ENCODE measurements at regions not wholly inside any gene's neighbourhood (a gene's known extent, or its start where the extent isn't known, plus 50 kb on each side); places are given as distances from the start of the nearest gene placed in this dataset.
"Not testable (repeated sequence)": the region's sequence is repeated elsewhere in the genome, so short reads cannot be mapped to it uniquely, and the experiment has no call there.

DNA sequence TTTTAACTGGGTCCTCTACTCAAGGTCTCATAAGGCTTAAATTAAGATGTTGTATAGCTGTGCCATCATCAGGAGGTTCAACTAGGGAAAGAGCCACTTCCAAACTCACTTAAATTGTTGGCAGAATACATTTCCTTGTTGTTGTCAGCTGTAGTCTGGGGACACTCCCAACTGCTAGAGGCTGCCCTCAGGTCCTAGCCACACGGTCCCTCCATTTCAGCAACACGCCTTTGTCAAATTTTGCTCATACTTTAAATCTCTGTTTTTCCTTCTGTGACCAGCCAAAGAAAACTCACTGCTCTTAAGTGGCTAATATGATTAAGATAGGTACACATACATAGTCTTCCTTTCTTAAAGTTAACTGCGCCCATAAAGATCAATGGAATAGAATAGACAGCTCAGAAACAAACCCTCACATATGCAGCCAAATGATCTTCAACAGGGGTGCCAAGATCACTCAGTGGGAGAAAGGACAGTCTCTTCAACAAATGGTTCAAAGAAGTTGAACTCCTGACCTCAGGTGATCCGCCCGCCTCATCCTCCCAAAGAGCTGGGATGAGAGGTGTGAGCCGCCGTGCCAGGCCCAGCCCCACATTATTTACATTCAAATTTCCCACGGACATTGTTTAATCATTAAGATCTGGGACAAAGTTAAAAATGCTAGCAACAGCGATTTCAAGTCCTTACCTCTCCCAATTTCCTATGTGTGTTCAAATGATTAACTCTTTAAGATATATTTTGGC, 76.4 kb upstream of the ELOVL5 start:
- TF ChIP-seq, protein P1, sequence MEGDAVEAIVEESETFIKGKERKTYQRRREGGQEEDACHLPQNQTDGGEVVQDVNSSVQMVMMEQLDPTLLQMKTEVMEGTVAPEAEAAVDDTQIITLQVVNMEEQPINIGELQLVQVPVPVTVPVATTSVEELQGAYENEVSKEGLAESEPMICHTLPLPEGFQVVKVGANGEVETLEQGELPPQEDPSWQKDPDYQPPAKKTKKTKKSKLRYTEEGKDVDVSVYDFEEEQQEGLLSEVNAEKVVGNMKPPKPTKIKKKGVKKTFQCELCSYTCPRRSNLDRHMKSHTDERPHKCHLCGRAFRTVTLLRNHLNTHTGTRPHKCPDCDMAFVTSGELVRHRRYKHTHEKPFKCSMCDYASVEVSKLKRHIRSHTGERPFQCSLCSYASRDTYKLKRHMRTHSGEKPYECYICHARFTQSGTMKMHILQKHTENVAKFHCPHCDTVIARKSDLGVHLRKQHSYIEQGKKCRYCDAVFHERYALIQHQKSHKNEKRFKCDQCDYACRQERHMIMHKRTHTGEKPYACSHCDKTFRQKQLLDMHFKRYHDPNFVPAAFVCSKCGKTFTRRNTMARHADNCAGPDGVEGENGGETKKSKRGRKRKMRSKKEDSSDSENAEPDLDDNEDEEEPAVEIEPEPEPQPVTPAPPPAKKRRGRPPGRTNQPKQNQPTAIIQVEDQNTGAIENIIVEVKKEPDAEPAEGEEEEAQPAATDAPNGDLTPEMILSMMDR (conservative IDR thresholded peaks at IDR 0.05): no peak
- Mint-ChIP-seq H3K27ac (no peak overlapping the region), H3K9me3 (no peaks in the 10 kb centered on the region), H3K4me1 (ENCODE audit: unreplicated experiment) (no peaks in the 10 kb centered on the region), H3K27me3 (peaks cover 3% of the 10 kb centered on the region), H3K36me3 (no peaks in the 10 kb centered on the region), H3K4me3 (no peak overlapping the region)
- DNase-seq (ENCODE audit: extremely low spot score, unreplicated experiment): no peak

DNA sequence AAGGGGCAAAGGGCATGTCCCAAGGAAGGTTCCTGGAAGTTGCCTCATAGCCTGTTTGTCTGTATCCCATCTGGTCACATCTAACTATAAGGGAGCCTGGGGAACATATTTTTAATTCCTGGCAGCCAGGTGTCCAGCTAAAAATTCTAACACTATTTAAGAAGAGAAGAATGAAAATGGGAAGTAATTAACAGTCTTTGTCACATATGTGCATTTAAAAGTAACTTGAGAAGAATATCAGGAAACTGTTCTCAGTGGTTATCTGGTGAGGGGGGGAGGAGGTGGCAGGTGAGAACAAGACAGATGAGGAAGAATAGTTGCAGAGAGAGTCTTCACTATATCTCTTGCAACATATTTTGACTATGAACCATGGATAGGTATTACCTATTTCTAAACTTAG, 75.5 kb upstream of the ELOVL5 start:
- Mint-ChIP-seq H3K9me3 (no peaks in the 10 kb centered on the region), H3K4me1 (ENCODE audit: unreplicated experiment) (no peaks in the 10 kb centered on the region), H3K27ac (no peak overlapping the region), H3K36me3 (no peaks in the 10 kb centered on the region), H3K27me3 (peaks cover 3% of the 10 kb centered on the region), H3K4me3 (no peak overlapping the region)
- DNase-seq (ENCODE audit: extremely low spot score, unreplicated experiment): no peak
- TF ChIP-seq, protein P1 (conservative IDR thresholded peaks at IDR 0.05): no peak

DNA sequence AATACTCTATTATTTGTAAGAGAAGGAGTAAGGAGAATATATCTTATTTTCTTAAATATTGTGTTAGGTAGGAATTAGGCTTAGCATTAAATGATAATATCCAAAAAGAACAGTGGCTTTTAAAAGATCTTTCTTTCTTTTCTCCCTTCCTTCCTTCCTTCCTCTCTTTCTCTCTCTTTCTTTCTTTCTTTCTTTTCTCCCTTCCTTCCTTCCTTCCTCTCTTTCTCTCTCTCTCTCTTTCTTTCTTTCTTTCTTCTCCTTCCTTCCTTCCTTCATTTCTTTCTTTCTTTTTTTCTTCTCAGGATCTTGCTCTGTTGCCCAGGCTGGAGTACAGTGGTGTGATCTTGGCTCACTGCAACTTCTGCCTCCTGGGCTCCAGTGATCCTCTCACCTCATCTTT, 74.8 kb upstream of the ELOVL5 start:
- not testable (repeated sequence) for DNase-seq (ENCODE audit: extremely low spot score, unreplicated experiment); H3K4me3 Mint-ChIP-seq; H3K27me3 Mint-ChIP-seq; H3K9me3 Mint-ChIP-seq; H3K27ac Mint-ChIP-seq; H3K4me1 Mint-ChIP-seq (ENCODE audit: unreplicated experiment); H3K36me3 Mint-ChIP-seq

DNA sequence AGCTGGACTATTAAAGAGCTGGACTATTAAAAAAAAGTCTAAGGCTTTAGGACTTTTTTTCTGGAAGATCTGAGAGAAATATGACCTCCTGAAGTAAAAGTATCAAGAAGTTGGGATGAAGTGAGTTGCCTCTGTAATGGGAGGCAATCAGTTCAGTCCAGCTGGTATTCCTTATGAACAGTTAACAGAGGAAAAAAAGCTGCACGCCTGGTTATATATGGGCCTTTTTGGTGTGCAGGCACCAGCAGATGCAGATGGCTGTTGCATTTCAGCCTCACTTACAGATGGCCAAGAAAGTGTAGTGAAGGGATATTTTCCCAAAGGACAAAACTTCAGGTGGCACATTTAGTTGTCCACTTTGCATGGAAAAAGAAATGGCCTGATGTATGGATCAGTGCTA, 70.3 kb upstream of the ELOVL5 start:
- Mint-ChIP-seq H3K4me1 (ENCODE audit: unreplicated experiment) (no peaks in the 10 kb centered on the region), H3K9me3 (no peaks in the 10 kb centered on the region), H3K4me3 (no peak overlapping the region), H3K27me3 (peaks cover 3% of the 10 kb centered on the region), H3K36me3 (no peaks in the 10 kb centered on the region), H3K27ac (no peak overlapping the region)
- TF ChIP-seq, protein P1 (conservative IDR thresholded peaks at IDR 0.05): no peak
- DNase-seq (ENCODE audit: extremely low spot score, unreplicated experiment): no peak

DNA sequence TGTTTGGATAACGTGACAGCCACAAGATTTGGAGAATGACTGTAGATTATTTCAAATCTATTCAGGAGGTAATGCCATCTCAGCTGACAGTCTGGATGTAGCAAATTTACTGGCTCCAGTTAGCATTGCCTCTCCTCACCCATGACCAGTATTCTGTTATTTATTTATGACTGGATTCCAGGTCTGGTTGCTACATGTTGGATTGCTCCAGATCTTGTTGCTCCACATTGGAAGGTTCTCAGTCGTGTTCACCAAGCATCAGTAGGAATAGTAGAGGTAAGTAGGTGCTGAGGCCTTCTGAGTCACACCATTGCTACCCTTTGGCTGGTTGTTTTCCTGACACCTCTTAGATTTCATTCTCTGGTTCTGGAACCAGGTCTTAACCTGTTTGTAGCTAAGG, 69.5 kb upstream of the ELOVL5 start:
- H3K4me1 Mint-ChIP-seq (ENCODE audit: unreplicated experiment): no peaks in the 10 kb centered on the region
- no peak overlapping the region for H3K27ac Mint-ChIP-seq
- no peaks in the 10 kb centered on the region for H3K36me3 Mint-ChIP-seq
- DNase-seq (ENCODE audit: extremely low spot score, unreplicated experiment): no peak
- peaks cover 2% of the 10 kb centered on the region for H3K27me3 Mint-ChIP-seq
- TF ChIP-seq, protein P1 (conservative IDR thresholded peaks at IDR 0.05): no peak
- no peaks in the 10 kb centered on the region for H3K9me3 Mint-ChIP-seq
- H3K4me3 Mint-ChIP-seq: no peak overlapping the region

DNA sequence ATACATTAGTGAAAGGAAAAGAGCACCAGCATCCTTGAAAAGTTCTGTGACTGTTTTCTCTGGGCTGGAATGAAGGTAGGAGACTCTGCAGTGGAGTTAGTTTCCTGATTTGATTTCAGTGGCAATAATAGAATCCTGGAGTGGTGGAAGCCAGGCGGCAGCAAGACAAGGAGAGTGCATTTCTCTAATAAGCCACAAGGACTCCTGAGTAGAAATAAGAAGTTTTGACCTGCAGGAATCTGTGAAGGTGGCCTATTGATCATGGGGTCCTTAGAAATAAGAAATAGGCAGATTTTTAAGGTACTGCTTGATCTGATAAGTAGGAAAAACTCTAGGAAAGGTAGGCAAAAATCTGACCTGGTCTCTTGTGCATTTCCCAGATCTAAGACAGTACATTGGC, 68.4 kb upstream of the ELOVL5 start:
- no peaks in the 10 kb centered on the region for H3K27me3 Mint-ChIP-seq
- TF ChIP-seq, protein P1 (conservative IDR thresholded peaks at IDR 0.05): peak; percentile 39
- H3K4me3 Mint-ChIP-seq: no peak overlapping the region
- H3K36me3 Mint-ChIP-seq: no peaks in the 10 kb centered on the region
- DNase-seq (ENCODE audit: extremely low spot score, unreplicated experiment): no peak
- H3K9me3 Mint-ChIP-seq: no peaks in the 10 kb centered on the region
- no peaks in the 10 kb centered on the region for H3K4me1 Mint-ChIP-seq (ENCODE audit: unreplicated experiment)
- H3K27ac Mint-ChIP-seq: no peak overlapping the region

Data from type B pancreatic cell (in vitro differentiated cells).